GM12878 (cell line): ENCODE measurements at regions not wholly inside any gene's neighbourhood (a gene's known extent, or its start where the extent isn't known, plus 50 kb on each side); places are given as distances from the start of the nearest gene placed in this dataset.

Experiments
- ATAC-seq: fragments of 200-7000 bp; cut with Tn5 transposase; 3 replicates; pipeline ENCODE4 v1.9.1; 2020; ENCODE audit warnings: mild to moderate bottlenecking, moderate library complexity
- BruUV-seq: library from RNA; stranded (reverse); fragments of 400-500 nt; replicated peaks from 2 replicates; lab custom pipeline; 2021; lab: Mats Ljungman, UMichigan
- CTCF ChIA-PET: fragments of 300-600 bp; sonication (Branson Sonifier 250); formaldehyde crosslinking; extraction: SDS; loops from one replicate; lab custom pipeline; 2021; ENCODE audit warnings: inconsistent platforms; lab: Yijun Ruan, JAX
- POLR2A ChIA-PET: fragments of 350-600 bp; formaldehyde crosslinking; extraction: SDS; loops from one replicate; lab custom pipeline; 2021; ENCODE audit warnings: inconsistent platforms; lab: Charles Lee
- RAD21 ChIA-PET: fragments of 300-600 bp; sonication (Branson Sonifier 250); formaldehyde crosslinking; loops from one replicate; lab custom pipeline; 2023; ENCODE audit warnings: antibody characterized with exemption; ENCODE audit not compliant: unreplicated experiment; lab: Charles Lee
- SMC1A ChIA-PET: fragments of 300-600 bp; sonication (Branson Sonifier 250); formaldehyde crosslinking; loops from one replicate; lab custom pipeline; 2023; ENCODE audit not compliant: unreplicated experiment, uncharacterized antibody; lab: Charles Lee
- DNase-seq: peaks from one replicate; pipeline ENCODE4 v3.0.0-alpha.2; 2011; ENCODE audit warnings: low read depth, low spot score
- FAIRE-seq: peaks from 3 replicates; lab custom pipeline; 2011; peaks lifted over from hg19 to GRCh38; lab: Jason Lieb, UNC
- H2AFZ ChIP-seq: 2 replicates; pipeline ENCODE4 v1.6.0; 2011; ENCODE audit warnings: low read depth, low read length, control low read depth; ENCODE audit not compliant: control insufficient read depth
- H3K27ac ChIP-seq: 2 replicates; pipeline ENCODE4 v1.5.1; 2011; ENCODE audit warnings: control low read depth; ENCODE audit not compliant: control insufficient read depth, insufficient read depth
- H3K27me3 ChIP-seq, 2 experiments: replicated peaks in 1 of 2; 2 replicates each; pipeline versions ENCODE4 v1.6.0 to v1.6.1; 2011; ENCODE audit warnings: low read length in 1 of 2; ENCODE audit not compliant: control insufficient read depth in 2 of 2, insufficient read depth in 2 of 2
- H3K36me3 ChIP-seq, 2 experiments: 2 replicates each; pipeline ENCODE4 v1.5.1; 2011; ENCODE audit warnings: low read length in 1 of 2; ENCODE audit not compliant: control insufficient read depth in 2 of 2, insufficient read depth in 2 of 2
- H3K4me1 ChIP-seq: 2 replicates; pipeline ENCODE4 v1.6.1; 2011; ENCODE audit warnings: mild to moderate bottlenecking, low read length, moderate library complexity, mixed read lengths; ENCODE audit not compliant: control insufficient read depth, insufficient read depth
- H3K4me2 ChIP-seq: 2 replicates; pipeline ENCODE4 v1.6.0; 2011; ENCODE audit warnings: control low read depth; ENCODE audit not compliant: control insufficient read depth, insufficient read depth
- H3K4me3 ChIP-seq: fragments of 200-600 bp; sonication (generic); 2 replicates; pipeline ENCODE4 v1.5.1; 2016
- H3K79me2 ChIP-seq: 2 replicates; pipeline ENCODE4 v1.6.0; 2011; ENCODE audit warnings: low read length; ENCODE audit not compliant: control insufficient read depth, insufficient read depth
- H3K9ac ChIP-seq: 2 replicates; pipeline ENCODE4 v1.8.0; 2011; ENCODE audit warnings: low read length, control low read depth, mixed read lengths; ENCODE audit not compliant: control insufficient read depth, insufficient read depth
- H3K9me3 ChIP-seq: replicated peaks from 3 replicates; pipeline ENCODE4 v1.5.1; 2011; ENCODE audit warnings: mild to moderate bottlenecking, low read length; ENCODE audit not compliant: control insufficient read depth, insufficient read depth
- H4K20me1 ChIP-seq: 2 replicates; pipeline ENCODE4 v1.6.0; 2011; ENCODE audit not compliant: control insufficient read depth, insufficient read depth
- CEBPB ChIP-seq, 2 experiments: fragments of 150-350 bp in 1 of 2; IDR thresholded peaks; 2 replicates each; pipeline ENCODE4 v1.6.1; 2012 to 2014; ENCODE audit warnings: low read depth in 2 of 2, low read length in 2 of 2, borderline replicate concordance in 1 of 2, inconsistent platforms in 1 of 2
- CHD4 ChIP-seq: fragments of 200-600 bp; sonication (generic); IDR thresholded peaks from 2 replicates; pipeline ENCODE4 v1.6.1; 2016; ENCODE audit warnings: mild to moderate bottlenecking
- CREM ChIP-seq: IDR thresholded peaks from 2 replicates; pipeline ENCODE4 v1.6.1; 2014; ENCODE audit warnings: antibody characterized with exemption, low read depth
- RUNX3 ChIP-seq: IDR thresholded peaks from 2 replicates; pipeline ENCODE4 v1.6.1; 2012; ENCODE audit warnings: low read length, inconsistent platforms
- SRF ChIP-seq, 2 experiments: IDR thresholded peaks; 2 replicates each; pipeline ENCODE4 v1.6.1; 2011; ENCODE audit warnings: low read depth in 2 of 2, low read length in 2 of 2, mild to moderate bottlenecking in 1 of 2, moderate library complexity in 1 of 2
- SUZ12 ChIP-seq: fragments of 200-600 bp; sonication (generic); IDR thresholded peaks from one replicate; pipeline ENCODE4 v1.6.1; 2018; ENCODE audit warnings: antibody characterized with exemption, mild to moderate bottlenecking; ENCODE audit not compliant: unreplicated experiment
- TARDBP ChIP-seq: IDR thresholded peaks from 2 replicates; pipeline ENCODE4 v1.6.1; 2016; ENCODE audit warnings: borderline replicate concordance
- ZBED1 ChIP-seq: IDR thresholded peaks from 2 replicates; pipeline ENCODE4 v1.6.1; 2016; ENCODE audit warnings: borderline replicate concordance
- WGBS: methylation state at CpG from one replicate; pipeline ENCODE4 v1.1.6; 2016; ENCODE audit warnings: low lambda C conversion rate; ENCODE audit not compliant: insufficient replicate concordance, insufficient coverage; ENCODE audit errors: missing lambda C conversion rate; 5-methylcytosine and 5-hydroxymethylcytosine counted together
- in situ Hi-C: fragments of 300-500 bp; cut with MboI; formaldehyde crosslinking; loops from 9 replicates; pipeline ENCODE4 v1.14.3; 2018; ENCODE audit warnings: mixed read lengths
- intact Hi-C: fragments of 100-400 bp; cut with micrococcal nuclease; formaldehyde crosslinking; loops from one replicate; pipeline ENCODE4 v1.14.2; 2022; ENCODE audit not compliant: unreplicated experiment
- TF ChIP-seq, protein P1 (sequence below): fragments of 150-350 bp; IDR thresholded peaks from 2 replicates; pipeline ENCODE4 v1.6.1; 2016; ENCODE audit warnings: low read depth, low read length
- TF ChIP-seq, protein P2 (sequence below): IDR thresholded peaks from 2 replicates; pipeline ENCODE4 v1.6.1; 2011; ENCODE audit warnings: mild to moderate bottlenecking, low read depth, low read length, moderate library complexity; ENCODE audit not compliant: insufficient replicate concordance
- TF ChIP-seq, protein P3 (sequence below): IDR thresholded peaks from 2 replicates; pipeline ENCODE4 v1.6.1; 2011; ENCODE audit warnings: borderline replicate concordance, low read depth, mild to moderate bottlenecking, moderate library complexity, low read length; ENCODE audit not compliant: insufficient read depth, poor library complexity, severe bottlenecking
- TF ChIP-seq, protein P4 (sequence below): fragments of 450-650 bp; IDR thresholded peaks from 2 replicates; pipeline ENCODE4 v1.6.1; 2014; ENCODE audit warnings: mild to moderate bottlenecking
- TF ChIP-seq, protein P5 (sequence below): fragments of 450-650 bp; IDR thresholded peaks from 2 replicates; pipeline ENCODE4 v1.6.1; 2017; ENCODE audit warnings: mild to moderate bottlenecking, low read depth, inconsistent platforms; ENCODE audit not compliant: poor library complexity, severe bottlenecking

DNA sequence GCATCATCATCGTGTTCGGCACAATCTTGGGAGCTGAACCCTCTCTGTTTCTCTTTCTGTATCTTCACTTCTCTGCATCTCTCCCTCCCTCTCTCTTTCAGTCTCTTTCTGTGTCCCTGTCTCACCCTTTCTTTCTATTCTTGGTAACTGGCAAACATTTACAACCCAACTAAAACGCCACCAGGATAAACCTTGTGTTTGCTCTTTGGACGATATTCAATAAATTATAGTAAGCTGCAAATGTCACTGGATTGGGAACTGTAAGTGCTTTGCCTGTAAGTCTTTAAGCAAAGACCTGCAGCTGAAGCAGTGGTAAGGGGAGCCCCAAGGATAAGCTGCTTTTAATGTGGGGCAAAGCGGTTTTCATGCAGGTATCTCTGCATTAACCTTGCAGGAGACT is 558.0 kb upstream of the MKI67 start (continued):
- TF ChIP-seq SUZ12, result no peak
- TF ChIP-seq, protein P1, sequence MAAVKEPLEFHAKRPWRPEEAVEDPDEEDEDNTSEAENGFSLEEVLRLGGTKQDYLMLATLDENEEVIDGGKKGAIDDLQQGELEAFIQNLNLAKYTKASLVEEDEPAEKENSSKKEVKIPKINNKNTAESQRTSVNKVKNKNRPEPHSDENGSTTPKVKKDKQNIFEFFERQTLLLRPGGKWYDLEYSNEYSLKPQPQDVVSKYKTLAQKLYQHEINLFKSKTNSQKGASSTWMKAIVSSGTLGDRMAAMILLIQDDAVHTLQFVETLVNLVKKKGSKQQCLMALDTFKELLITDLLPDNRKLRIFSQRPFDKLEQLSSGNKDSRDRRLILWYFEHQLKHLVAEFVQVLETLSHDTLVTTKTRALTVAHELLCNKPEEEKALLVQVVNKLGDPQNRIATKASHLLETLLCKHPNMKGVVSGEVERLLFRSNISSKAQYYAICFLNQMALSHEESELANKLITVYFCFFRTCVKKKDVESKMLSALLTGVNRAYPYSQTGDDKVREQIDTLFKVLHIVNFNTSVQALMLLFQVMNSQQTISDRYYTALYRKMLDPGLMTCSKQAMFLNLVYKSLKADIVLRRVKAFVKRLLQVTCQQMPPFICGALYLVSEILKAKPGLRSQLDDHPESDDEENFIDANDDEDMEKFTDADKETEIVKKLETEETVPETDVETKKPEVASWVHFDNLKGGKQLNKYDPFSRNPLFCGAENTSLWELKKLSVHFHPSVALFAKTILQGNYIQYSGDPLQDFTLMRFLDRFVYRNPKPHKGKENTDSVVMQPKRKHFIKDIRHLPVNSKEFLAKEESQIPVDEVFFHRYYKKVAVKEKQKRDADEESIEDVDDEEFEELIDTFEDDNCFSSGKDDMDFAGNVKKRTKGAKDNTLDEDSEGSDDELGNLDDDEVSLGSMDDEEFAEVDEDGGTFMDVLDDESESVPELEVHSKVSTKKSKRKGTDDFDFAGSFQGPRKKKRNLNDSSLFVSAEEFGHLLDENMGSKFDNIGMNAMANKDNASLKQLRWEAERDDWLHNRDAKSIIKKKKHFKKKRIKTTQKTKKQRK, result no peak
- no peak for TF ChIP-seq CHD4
- TF ChIP-seq, protein P2, sequence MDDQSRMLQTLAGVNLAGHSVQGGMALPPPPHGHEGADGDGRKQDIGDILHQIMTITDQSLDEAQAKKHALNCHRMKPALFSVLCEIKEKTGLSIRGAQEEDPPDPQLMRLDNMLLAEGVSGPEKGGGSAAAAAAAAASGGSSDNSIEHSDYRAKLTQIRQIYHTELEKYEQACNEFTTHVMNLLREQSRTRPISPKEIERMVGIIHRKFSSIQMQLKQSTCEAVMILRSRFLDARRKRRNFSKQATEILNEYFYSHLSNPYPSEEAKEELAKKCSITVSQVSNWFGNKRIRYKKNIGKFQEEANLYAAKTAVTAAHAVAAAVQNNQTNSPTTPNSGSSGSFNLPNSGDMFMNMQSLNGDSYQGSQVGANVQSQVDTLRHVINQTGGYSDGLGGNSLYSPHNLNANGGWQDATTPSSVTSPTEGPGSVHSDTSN, result no peak

DNA sequence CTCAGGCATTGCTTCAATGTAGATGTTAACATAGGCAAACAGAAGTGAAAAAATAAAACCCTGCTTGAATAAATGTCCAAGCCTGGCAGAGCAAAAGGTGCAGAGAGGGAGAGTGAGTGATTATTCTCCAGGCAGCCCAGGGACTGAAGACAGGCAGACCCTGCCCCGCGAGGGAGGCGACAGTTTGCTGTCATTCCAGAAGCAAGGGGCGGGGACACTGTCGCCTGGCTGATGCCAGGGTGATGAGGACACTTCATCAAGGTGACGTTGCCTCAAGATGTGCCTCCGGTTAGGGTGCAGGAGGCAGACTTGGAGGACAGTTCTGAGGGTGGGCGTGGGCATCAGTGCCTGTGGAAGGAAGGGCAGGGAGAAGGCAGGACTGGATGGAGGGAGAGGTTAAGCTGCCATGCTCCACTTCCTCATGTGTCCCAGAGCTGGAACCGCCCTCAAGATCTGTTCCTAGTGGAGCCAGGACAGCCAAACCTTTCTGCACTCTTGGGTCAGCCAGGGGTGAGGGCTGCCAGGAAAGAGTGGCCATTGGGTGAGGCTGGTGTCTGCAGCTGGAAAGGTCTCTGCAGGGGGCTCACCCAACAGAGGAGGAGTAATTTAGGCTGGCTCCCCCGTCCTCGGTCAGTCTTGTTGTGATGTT is 560.5 kb upstream of the MKI67 start:
- 23% methylated on average over 11 of the region's 11 CpGs for WGBS
- BruUV-seq, result no TSS peak
- Histone ChIP-seq H3K4me3 (no peak overlapping the region), H3K9ac (no peak overlapping the region), H3K4me1 (no peaks in the 10 kb centered on the region), H3K9me3 (no peaks in the 10 kb centered on the region), H3K27me3 (no peaks in the 10 kb centered on the region; a peak in 1 of 4 replicates), H3K36me3 (no peaks in the 10 kb centered on the region), H3K27ac (no peak overlapping the region), H2AFZ (no peak overlapping the region), H3K79me2 (no peaks in the 10 kb centered on the region), H3K4me2 (no peak overlapping the region), H4K20me1 (no peaks in the 10 kb centered on the region)
- in situ Hi-C loops (no loop called here), intact Hi-C loops (no loop called here)
- ATAC-seq (no peak), DNase-seq (no peak), FAIRE-seq (no peak)
- SMC1A ChIA-PET, result no interaction called here
- RAD21 ChIA-PET, result no interaction called here
- POLR2A ChIA-PET, result no interaction called here
- CTCF ChIA-PET, result interaction anchor here (1.0 to 1.3 kb wide), 2 partner anchors 34 to 52 kb away, joined by 3 read pairs; no protein-coding TSS in a partner anchor
- TF ChIP-seq, protein P3, sequence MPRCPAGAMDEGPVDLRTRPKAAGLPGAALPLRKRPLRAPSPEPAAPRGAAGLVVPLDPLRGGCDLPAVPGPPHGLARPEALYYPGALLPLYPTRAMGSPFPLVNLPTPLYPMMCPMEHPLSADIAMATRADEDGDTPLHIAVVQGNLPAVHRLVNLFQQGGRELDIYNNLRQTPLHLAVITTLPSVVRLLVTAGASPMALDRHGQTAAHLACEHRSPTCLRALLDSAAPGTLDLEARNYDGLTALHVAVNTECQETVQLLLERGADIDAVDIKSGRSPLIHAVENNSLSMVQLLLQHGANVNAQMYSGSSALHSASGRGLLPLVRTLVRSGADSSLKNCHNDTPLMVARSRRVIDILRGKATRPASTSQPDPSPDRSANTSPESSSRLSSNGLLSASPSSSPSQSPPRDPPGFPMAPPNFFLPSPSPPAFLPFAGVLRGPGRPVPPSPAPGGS, result no peak
- no peak for TF ChIP-seq SRF (IDR thresholded peaks at IDR 0.05; ENCODE audit: low read depth in 2 of 2, low read length in 2 of 2)
- TF ChIP-seq, protein P4, sequence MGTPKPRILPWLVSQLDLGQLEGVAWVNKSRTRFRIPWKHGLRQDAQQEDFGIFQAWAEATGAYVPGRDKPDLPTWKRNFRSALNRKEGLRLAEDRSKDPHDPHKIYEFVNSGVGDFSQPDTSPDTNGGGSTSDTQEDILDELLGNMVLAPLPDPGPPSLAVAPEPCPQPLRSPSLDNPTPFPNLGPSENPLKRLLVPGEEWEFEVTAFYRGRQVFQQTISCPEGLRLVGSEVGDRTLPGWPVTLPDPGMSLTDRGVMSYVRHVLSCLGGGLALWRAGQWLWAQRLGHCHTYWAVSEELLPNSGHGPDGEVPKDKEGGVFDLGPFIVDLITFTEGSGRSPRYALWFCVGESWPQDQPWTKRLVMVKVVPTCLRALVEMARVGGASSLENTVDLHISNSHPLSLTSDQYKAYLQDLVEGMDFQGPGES, result no peak
- TF ChIP-seq CREM, result no peak
- no peak for TF ChIP-seq CEBPB (IDR thresholded peaks at IDR 0.05; ENCODE audit: borderline replicate concordance in 1 of 2, low read depth in 2 of 2, low read length in 2 of 2)
- TF ChIP-seq, protein P5, sequence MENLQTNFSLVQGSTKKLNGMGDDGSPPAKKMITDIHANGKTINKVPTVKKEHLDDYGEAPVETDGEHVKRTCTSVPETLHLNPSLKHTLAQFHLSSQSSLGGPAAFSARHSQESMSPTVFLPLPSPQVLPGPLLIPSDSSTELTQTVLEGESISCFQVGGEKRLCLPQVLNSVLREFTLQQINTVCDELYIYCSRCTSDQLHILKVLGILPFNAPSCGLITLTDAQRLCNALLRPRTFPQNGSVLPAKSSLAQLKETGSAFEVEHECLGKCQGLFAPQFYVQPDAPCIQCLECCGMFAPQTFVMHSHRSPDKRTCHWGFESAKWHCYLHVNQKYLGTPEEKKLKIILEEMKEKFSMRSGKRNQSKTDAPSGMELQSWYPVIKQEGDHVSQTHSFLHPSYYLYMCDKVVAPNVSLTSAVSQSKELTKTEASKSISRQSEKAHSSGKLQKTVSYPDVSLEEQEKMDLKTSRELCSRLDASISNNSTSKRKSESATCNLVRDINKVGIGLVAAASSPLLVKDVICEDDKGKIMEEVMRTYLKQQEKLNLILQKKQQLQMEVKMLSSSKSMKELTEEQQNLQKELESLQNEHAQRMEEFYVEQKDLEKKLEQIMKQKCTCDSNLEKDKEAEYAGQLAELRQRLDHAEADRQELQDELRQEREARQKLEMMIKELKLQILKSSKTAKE, result no peak
- no peak for TF ChIP-seq RUNX3
- TF ChIP-seq ZBED1, result no peak
- TF ChIP-seq TARDBP, result no peak
